H1 (cell line): ENCODE measurements at regions not wholly inside any gene's neighbourhood (a gene's known extent, or its start where the extent isn't known, plus 50 kb on each side); places are given as distances from the start of the nearest gene placed in this dataset.

Experiments
- CTCF ChIA-PET: fragments of 300-600 bp; sonication (Branson Sonifier 250); formaldehyde crosslinking; loops from one replicate; lab custom pipeline; 2021; ENCODE audit not compliant: partially characterized antibody; lab: Charles Lee
- POLR2A ChIA-PET: fragments of 300-600 bp; sonication (Branson Sonifier 250); formaldehyde crosslinking; loops from one replicate; lab custom pipeline; 2021; ENCODE audit warnings: inconsistent platforms; ENCODE audit not compliant: partially characterized antibody; lab: Charles Lee
- DNase-seq, 2 experiments: peaks; one replicate each; pipeline versions ENCODE4 v3.0.0 to v3.0.0-alpha.2; 2010 to 2022; ENCODE audit warnings: low spot score in 2 of 2, low read depth in 1 of 2, mixed read lengths in 1 of 2
- FAIRE-seq: peaks from 2 replicates; lab custom pipeline; 2011; peaks lifted over from hg19 to GRCh38; lab: Jason Lieb, UNC
- H2AFZ ChIP-seq: 2 replicates; pipeline ENCODE4 v1.8.1; 2012; ENCODE audit warnings: low read length, inconsistent platforms
- H2AK5ac ChIP-seq: 2 replicates; pipeline ENCODE4 v1.6.1; 2013; ENCODE audit warnings: low read depth, low read length
- H2BK120ac ChIP-seq: replicated peaks from 2 replicates; pipeline ENCODE3; 2013; ENCODE audit warnings: low read depth, low read length, inconsistent platforms
- H2BK12ac ChIP-seq: 2 replicates; pipeline ENCODE4 v1.6.1; 2013; ENCODE audit warnings: low read depth, low read length
- H2BK15ac ChIP-seq: 2 replicates; pipeline ENCODE4 v1.6.1; 2013; ENCODE audit warnings: low read length
- H2BK20ac ChIP-seq: 2 replicates; pipeline ENCODE4 v1.6.1; 2013; ENCODE audit warnings: low read length
- H2BK5ac ChIP-seq: 2 replicates; pipeline ENCODE4 v1.6.1; 2013; ENCODE audit warnings: low read depth, low read length
- H3K14ac ChIP-seq: 2 replicates; pipeline ENCODE4 v1.6.1; 2013; ENCODE audit warnings: inconsistent platforms; ENCODE audit not compliant: insufficient read length
- H3K18ac ChIP-seq: 2 replicates; pipeline ENCODE4 v1.6.1; 2013; ENCODE audit warnings: low read length; ENCODE audit errors: extremely low read depth
- H3K23ac ChIP-seq: 2 replicates; pipeline ENCODE4 v1.6.1; 2013; ENCODE audit warnings: inconsistent platforms; ENCODE audit not compliant: insufficient read length
- H3K23me2 ChIP-seq: 2 replicates; pipeline ENCODE4 v1.6.1; 2013; ENCODE audit warnings: low read depth, low read length
- H3K27ac ChIP-seq: 2 replicates; pipeline ENCODE4 v1.6.1; 2011; ENCODE audit warnings: low read depth, low read length, inconsistent platforms
- H3K27me3 ChIP-seq, 4 experiments: replicated peaks in 1 of 4; 1 replicate in 1 of 4; 2 replicates in 3 of 4; pipeline versions ENCODE4 v1.6.1 to v1.8.1; 2011 to 2013; ENCODE audit warnings: low read length in 3 of 4, mild to moderate bottlenecking in 3 of 4, inconsistent platforms in 2 of 4, mixed read lengths in 2 of 4, moderate library complexity in 1 of 4; ENCODE audit not compliant: control insufficient read depth in 3 of 4, insufficient read depth in 3 of 4; ENCODE audit errors: extremely low read depth in 1 of 4
- H3K36me3 ChIP-seq, 4 experiments: 2 replicates each; pipeline versions ENCODE4 v1.6.1 to v1.8.1; 2011 to 2013; ENCODE audit warnings: mild to moderate bottlenecking in 4 of 4, low read length in 3 of 4, moderate library complexity in 2 of 4, control low read depth in 1 of 4, inconsistent platforms in 1 of 4; ENCODE audit not compliant: insufficient read depth in 4 of 4, control insufficient read depth in 2 of 4
- H3K4ac ChIP-seq: replicated peaks from 2 replicates; pipeline ENCODE3; 2013; ENCODE audit warnings: low read length, low read depth, mixed read lengths, inconsistent platforms; ENCODE audit not compliant: insufficient read length
- H3K4me1 ChIP-seq, 4 experiments: replicated peaks in 1 of 4; 1 replicate in 1 of 4; 2 replicates in 3 of 4; pipeline versions ENCODE4 v1.6.1 to v1.8.1; 2011 to 2013; ENCODE audit warnings: low read length in 3 of 4, inconsistent platforms in 2 of 4, mixed read lengths in 1 of 4; ENCODE audit not compliant: insufficient read depth in 4 of 4, control insufficient read depth in 3 of 4
- H3K4me2 ChIP-seq, 2 experiments: 2 replicates each; pipeline versions ENCODE4 v1.6.1 to v1.8.1; 2011 to 2013; ENCODE audit warnings: low read depth in 2 of 2, low read length in 2 of 2, control low read depth in 1 of 2, inconsistent platforms in 1 of 2, mild to moderate bottlenecking in 1 of 2; ENCODE audit not compliant: insufficient read depth in 1 of 2
- H3K4me3 ChIP-seq, 4 experiments: fragments of 200-600, 300-600 bp in 1 of 4; sonication (generic), shearing (Covaris generic), sonication (Bioruptor Twin) in 1 of 4; 2 replicates each; pipeline versions ENCODE4 v1.5.1 to v1.8.1; 2011 to 2016; ENCODE audit warnings: low read length in 4 of 4, low read depth in 3 of 4, control low read depth in 2 of 4, inconsistent platforms in 2 of 4, mild to moderate bottlenecking in 2 of 4, mixed read lengths in 1 of 4, moderate library complexity in 1 of 4; ENCODE audit not compliant: insufficient read depth in 2 of 4; ENCODE audit errors: extremely low read depth in 1 of 4
- H3K56ac ChIP-seq: replicated peaks from 2 replicates; pipeline ENCODE3; 2013; ENCODE audit warnings: low read depth, mild to moderate bottlenecking, mixed read lengths, low read length, inconsistent platforms; ENCODE audit not compliant: insufficient read length
- H3K79me1 ChIP-seq: 2 replicates; pipeline ENCODE4 v1.6.1; 2013; ENCODE audit warnings: low read depth, low read length, control low read depth
- H3K79me2 ChIP-seq, 2 experiments: 2 replicates each; pipeline versions ENCODE4 v1.6.1 to v1.8.1; 2012 to 2013; ENCODE audit warnings: low read length in 2 of 2, mild to moderate bottlenecking in 2 of 2, inconsistent platforms in 1 of 2; ENCODE audit not compliant: insufficient read depth in 2 of 2, control insufficient read depth in 1 of 2
- H3K9ac ChIP-seq, 4 experiments: replicated peaks in 1 of 4; 1 replicate in 1 of 4; 2 replicates in 3 of 4; pipeline versions ENCODE4 v1.6.1 to v1.8.1; 2011 to 2013; ENCODE audit warnings: low read depth in 3 of 4, low read length in 3 of 4, control low read depth in 2 of 4, mild to moderate bottlenecking in 2 of 4, moderate library complexity in 2 of 4, inconsistent platforms in 1 of 4; ENCODE audit errors: extremely low read depth in 1 of 4
- H3K9me3 ChIP-seq, 2 experiments: 2 replicates each; pipeline versions ENCODE4 v1.6.1 to v1.8.1; 2012 to 2013; ENCODE audit warnings: mild to moderate bottlenecking in 2 of 2, moderate library complexity in 2 of 2, control low read depth in 1 of 2, inconsistent platforms in 1 of 2, low read depth in 1 of 2, low read length in 1 of 2, mixed read lengths in 1 of 2; ENCODE audit not compliant: insufficient read depth in 2 of 2
- H4K20me1 ChIP-seq, 2 experiments: replicated peaks in 1 of 2; 2 replicates each; pipeline versions ENCODE3 to v1.8.1; 2011 to 2013; ENCODE audit warnings: inconsistent platforms in 2 of 2, low read length in 2 of 2, mild to moderate bottlenecking in 1 of 2; ENCODE audit not compliant: insufficient read depth in 2 of 2, control insufficient read depth in 1 of 2
- H4K5ac ChIP-seq: 2 replicates; pipeline ENCODE4 v1.6.1; 2013; ENCODE audit warnings: low read length, low read depth, mixed read lengths, inconsistent platforms; ENCODE audit not compliant: insufficient read length
- H4K8ac ChIP-seq: 2 replicates; pipeline ENCODE4 v1.8.0; 2013; ENCODE audit warnings: mild to moderate bottlenecking, moderate library complexity, low read length, inconsistent platforms; ENCODE audit not compliant: insufficient read depth; ENCODE audit errors: extremely low read depth
- H4K91ac ChIP-seq: replicated peaks from 2 replicates; pipeline ENCODE3; 2013; ENCODE audit warnings: low read length, mixed read lengths, inconsistent platforms; ENCODE audit not compliant: insufficient read length
- CEBPB ChIP-seq: IDR thresholded peaks from 2 replicates; pipeline ENCODE4 v1.6.1; 2012; ENCODE audit warnings: low read depth, low read length
- CHD1 ChIP-seq: IDR thresholded peaks from 2 replicates; pipeline ENCODE4 v1.6.1; 2012; ENCODE audit warnings: low read depth, low read length, improper control_type of control experiment
- CREB1 ChIP-seq: IDR thresholded peaks from 2 replicates; pipeline ENCODE4 v1.6.1; 2012; ENCODE audit warnings: inconsistent platforms
- EGR1 ChIP-seq: IDR thresholded peaks from 2 replicates; pipeline ENCODE4 v1.6.1; 2011; ENCODE audit warnings: low read depth, low read length, borderline replicate concordance
- MAFK ChIP-seq: IDR thresholded peaks from 2 replicates; pipeline ENCODE4 v1.6.1; 2012; ENCODE audit warnings: low read depth, mild to moderate bottlenecking, improper control_type of control experiment, low read length
- PHF8 ChIP-seq: fragments of 200-600 bp; sonication (generic); conservative IDR thresholded peaks from 2 replicates; pipeline ENCODE4 v1.7.1; 2012; ENCODE audit warnings: low read depth, mild to moderate bottlenecking, inconsistent platforms, low read length, moderate library complexity
- POLR2A ChIP-seq, 2 experiments: IDR thresholded peaks; 1 replicate in 1 of 2; 2 replicates in 1 of 2; pipeline ENCODE4 v1.6.1; 2011; ENCODE audit warnings: low read depth in 2 of 2, low read length in 2 of 2, mild to moderate bottlenecking in 2 of 2; ENCODE audit errors: control extremely low read depth in 1 of 2
- POLR2AphosphoS5 ChIP-seq: IDR thresholded peaks from 2 replicates; pipeline ENCODE4 v1.6.1; 2011; ENCODE audit warnings: low read depth, low read length
- POU5F1 ChIP-seq: IDR thresholded peaks from 2 replicates; pipeline ENCODE4 v1.6.1; 2011; ENCODE audit warnings: low read depth, mild to moderate bottlenecking, low read length, moderate library complexity
- RBBP5 ChIP-seq: IDR thresholded peaks from 2 replicates; pipeline ENCODE4 v1.7.1; 2012; ENCODE audit warnings: low read depth, mild to moderate bottlenecking, inconsistent platforms, low read length, moderate library complexity, borderline replicate concordance
- SAP30 ChIP-seq: fragments of 300-600 bp; sonication (generic); IDR thresholded peaks from 2 replicates; pipeline ENCODE4 v1.7.1; 2012; ENCODE audit warnings: low read length, moderate library complexity, mild to moderate bottlenecking, inconsistent platforms; ENCODE audit not compliant: insufficient read depth, insufficient replicate concordance
- SIRT6 ChIP-seq: IDR thresholded peaks from one replicate; pipeline ENCODE4 v1.7.1; 2012; ENCODE audit warnings: low read length, inconsistent platforms
- SP4 ChIP-seq: IDR thresholded peaks from 2 replicates; pipeline ENCODE4 v1.6.1; 2012; ENCODE audit warnings: low read length, inconsistent platforms
- USF2 ChIP-seq: IDR thresholded peaks from 2 replicates; pipeline ENCODE4 v1.6.1; 2011; ENCODE audit warnings: low read length, improper control_type of control experiment
- WGBS, 2 experiments: shearing (Covaris generic) in 1 of 2; methylation state at CpG; one replicate each; pipeline versions ENCODE4 v1.1.6 to v1.1.7; 2013 to 2015; ENCODE audit warnings: low lambda C conversion rate in 2 of 2, mixed read lengths in 2 of 2, inconsistent platforms in 1 of 2, low coverage in 1 of 2, missing lambda C conversion rate in 1 of 2; ENCODE audit not compliant: insufficient replicate concordance in 2 of 2, insufficient coverage in 1 of 2, insufficient read length in 1 of 2; ENCODE audit errors: extremely low coverage in 1 of 2, missing lambda C conversion rate in 1 of 2; 5-methylcytosine and 5-hydroxymethylcytosine counted together

- WGBS, 2 experiments: 87% methylated on average over 3 of the region's 3 CpGs; no CpG with 5 or more reads in 1 of the 2 experiments
- H2BK15ac ChIP-seq: no peak overlapping the region
- H3K4ac ChIP-seq: no peak overlapping the region
- H3K4me3 ChIP-seq: no peak overlapping the region
- H3K23me2 ChIP-seq: no peaks in the 10 kb centered on the region; the same call in 1 of the 2 replicates
- H3K4me2 ChIP-seq: no peak overlapping the region; a peak in 1 of 4 replicates
- H2AK5ac ChIP-seq: 0 out of 2 replicates have a peak overlapping the region, but pooled peaks have one; percentile 83
- H3K27me3 ChIP-seq: no peaks in the 10 kb centered on the region
- ChIA-PET POLR2A (no interaction called here), CTCF (interaction anchor here (0.6 kb wide), 1 partner anchor 441 kb away, joined by 3 read pairs; no protein-coding TSS in a partner anchor)
- no peak for DNase-seq
- peaks cover 2 to 10% (median 5%) of the 10 kb centered on the region in 4 experiments; a peak in 4 of 7 replicates for H3K4me1 ChIP-seq
- no peak overlapping the region for H3K14ac ChIP-seq
- H2AFZ ChIP-seq: no peak overlapping the region
- no peak overlapping the region for H2BK12ac ChIP-seq
- H3K36me3 ChIP-seq: no peaks in the 10 kb centered on the region
- no peak overlapping the region for H3K9ac ChIP-seq
- H3K18ac ChIP-seq: peak overlapping the region; percentile 17; the same call in 1 of the 2 replicates
- no peak overlapping the region for H4K5ac ChIP-seq
- no peak overlapping the region for H3K56ac ChIP-seq
- no peak overlapping the region for H3K23ac ChIP-seq
- no peak overlapping the region for H2BK120ac ChIP-seq
- TF ChIP-seq RBBP5: no peak
- TF ChIP-seq EGR1: no peak
- no peak for TF ChIP-seq POU5F1
- no peak for TF ChIP-seq CREB1
- TF ChIP-seq SAP30: no peak
- TF ChIP-seq POLR2AphosphoS5: no peak
- no peak for TF ChIP-seq MAFK
- no peak for TF ChIP-seq SIRT6
- no peak for TF ChIP-seq POLR2A (IDR thresholded peaks at IDR 0.05; ENCODE audit: control extremely low read depth in 1 of 2, low read depth in 2 of 2, low read length in 2 of 2)
- TF ChIP-seq USF2: no peak
- TF ChIP-seq CEBPB: no peak
- TF ChIP-seq SP4: no peak
- no peak for TF ChIP-seq CHD1
- no peak for TF ChIP-seq PHF8
- no peak for FAIRE-seq
- H4K20me1 ChIP-seq: no peaks in the 10 kb centered on the region
- no peaks in the 10 kb centered on the region for H3K79me2 ChIP-seq
- H4K8ac ChIP-seq: no peak overlapping the region
- no peak overlapping the region for H3K27ac ChIP-seq
- no peaks in the 10 kb centered on the region for H3K9me3 ChIP-seq
- H4K91ac ChIP-seq: no peak overlapping the region
- H3K79me1 ChIP-seq: no peaks in the 10 kb centered on the region
- peak overlapping the region; percentile 8; the same call in 1 of the 2 replicates for H2BK20ac ChIP-seq
- no peak overlapping the region; the same call in 1 of the 2 replicates for H2BK5ac ChIP-seq
Observed at GRCh38 chr12:65596514-65597091, 227.7 kb upstream of the HMGA2 start.
